OCI-LY7 (cell line): ENCODE measurements at regions not wholly inside any gene's neighbourhood (a gene's known extent, or its start where the extent isn't known, plus 50 kb on each side); places are given as distances from the start of the nearest gene placed in this dataset.

Source experiments
- EZH2phosphoT487 ChIP-seq: fragments of 200-600 bp; sonication (generic); IDR thresholded peaks from 2 replicates; pipeline ENCODE4 v1.6.1; 2018; ENCODE audit warnings: low read depth, borderline replicate concordance, mild to moderate bottlenecking, mixed run types, antibody characterized with exemption, low read length, moderate library complexity, mixed read lengths
- TF ChIP-seq, protein P1 (sequence below): fragments of 200-600 bp; sonication (generic); conservative IDR thresholded peaks from 2 replicates; pipeline ENCODE4 v1.5.1; 2014; ENCODE audit warnings: mild to moderate bottlenecking, antibody characterized with exemption, low read length, moderate library complexity, mixed read lengths

DNA sequence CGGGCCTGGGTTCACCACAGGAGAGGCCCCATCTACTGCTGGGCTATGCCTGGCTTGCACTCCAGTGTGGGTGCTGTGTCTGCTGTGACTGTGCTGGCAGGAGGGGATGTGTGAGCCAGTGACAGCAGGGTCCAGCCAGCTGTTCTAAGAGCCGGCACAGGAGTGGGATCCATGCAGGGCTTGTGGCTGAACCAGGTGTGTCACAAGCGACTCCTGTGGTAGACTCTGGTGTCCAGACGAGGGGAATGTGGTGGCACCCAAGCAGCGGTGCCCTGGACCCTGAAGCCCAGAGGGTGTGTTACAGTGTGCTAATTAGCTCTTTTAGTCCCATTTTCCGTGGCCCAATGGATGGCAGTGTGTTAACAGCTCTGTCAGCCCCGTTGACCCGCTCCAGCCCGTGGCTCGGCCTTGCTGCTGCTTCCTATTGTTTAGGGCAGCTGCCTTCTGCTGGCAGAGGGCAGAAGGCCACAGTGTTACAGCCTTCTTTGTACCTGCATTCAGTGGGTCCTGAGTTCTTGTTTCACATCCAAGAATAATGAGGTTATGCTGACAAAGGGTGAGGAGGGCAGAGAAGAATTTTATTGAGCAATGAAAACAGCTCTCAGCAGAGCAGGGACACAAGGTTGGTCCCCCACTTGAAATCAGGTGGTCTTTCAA is 78.5 kb upstream of the RNU6-1 start:
- TF ChIP-seq, protein P1, sequence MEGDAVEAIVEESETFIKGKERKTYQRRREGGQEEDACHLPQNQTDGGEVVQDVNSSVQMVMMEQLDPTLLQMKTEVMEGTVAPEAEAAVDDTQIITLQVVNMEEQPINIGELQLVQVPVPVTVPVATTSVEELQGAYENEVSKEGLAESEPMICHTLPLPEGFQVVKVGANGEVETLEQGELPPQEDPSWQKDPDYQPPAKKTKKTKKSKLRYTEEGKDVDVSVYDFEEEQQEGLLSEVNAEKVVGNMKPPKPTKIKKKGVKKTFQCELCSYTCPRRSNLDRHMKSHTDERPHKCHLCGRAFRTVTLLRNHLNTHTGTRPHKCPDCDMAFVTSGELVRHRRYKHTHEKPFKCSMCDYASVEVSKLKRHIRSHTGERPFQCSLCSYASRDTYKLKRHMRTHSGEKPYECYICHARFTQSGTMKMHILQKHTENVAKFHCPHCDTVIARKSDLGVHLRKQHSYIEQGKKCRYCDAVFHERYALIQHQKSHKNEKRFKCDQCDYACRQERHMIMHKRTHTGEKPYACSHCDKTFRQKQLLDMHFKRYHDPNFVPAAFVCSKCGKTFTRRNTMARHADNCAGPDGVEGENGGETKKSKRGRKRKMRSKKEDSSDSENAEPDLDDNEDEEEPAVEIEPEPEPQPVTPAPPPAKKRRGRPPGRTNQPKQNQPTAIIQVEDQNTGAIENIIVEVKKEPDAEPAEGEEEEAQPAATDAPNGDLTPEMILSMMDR, result no peak
- TF ChIP-seq EZH2phosphoT487, result no peak
